CD4-positive, alpha-beta T cell (primary cell): ENCODE measurements at regions not wholly inside any gene's neighbourhood (a gene's known extent, or its start where the extent isn't known, plus 50 kb on each side); places are given as distances from the start of the nearest gene placed in this dataset.
"Not testable (repeated sequence)": the region's sequence is repeated elsewhere in the genome, so short reads cannot be mapped to it uniquely, and the experiment has no call there.

Experiments used
- ATAC-seq: fragments of 200-7000 bp; cut with Tn5 transposase; one replicate; pipeline ENCODE4 v1.10.0; 2022; ENCODE audit warnings: mild to moderate bottlenecking; ENCODE audit not compliant: poor library complexity
- CTCF ChIA-PET: fragments of 350-600 bp; sonication (Branson Sonifier 250); formaldehyde crosslinking; loops from one replicate; lab custom pipeline; 2021; ENCODE audit warnings: antibody characterized with exemption, inconsistent platforms; lab: Charles Lee
- POLR2A ChIA-PET: fragments of 350-600 bp; sonication (Branson Sonifier 250); formaldehyde crosslinking; loops from one replicate; lab custom pipeline; 2021; ENCODE audit warnings: antibody characterized with exemption, inconsistent platforms; lab: Charles Lee
- DNase-seq, 14 experiments: peaks; one replicate each; pipeline ENCODE4 v3.0.0-alpha.2; 2013 to 2020; ENCODE audit warnings: mixed read lengths in 2 of 14
- H3K27ac ChIP-seq, 2 donors: one replicate each; pipeline versions ENCODE4 v1.5.1 to v1.7.0; 2013; ENCODE audit warnings: low read length in 2 of 2, low read depth in 1 of 2, mild to moderate bottlenecking in 1 of 2
- H3K27me3 ChIP-seq, 2 experiments: 1 replicate in 1 of 2; 2 replicates in 1 of 2; pipeline versions ENCODE4 v1.6.1 to v1.7.0; 2013; ENCODE audit warnings: low read length in 2 of 2, control low read depth in 1 of 2, mild to moderate bottlenecking in 1 of 2, moderate library complexity in 1 of 2; ENCODE audit not compliant: insufficient read depth in 2 of 2, control insufficient read depth in 1 of 2
- H3K36me3 ChIP-seq: one replicate; pipeline ENCODE4 v1.6.1; 2013; ENCODE audit warnings: low read length, control low read depth; ENCODE audit not compliant: insufficient read depth
- H3K4me1 ChIP-seq: one replicate; pipeline ENCODE4 v1.6.1; 2013; ENCODE audit warnings: low read length, control low read depth; ENCODE audit not compliant: insufficient read depth
- H3K4me3 ChIP-seq: one replicate; pipeline ENCODE4 v1.5.1; 2013; ENCODE audit warnings: mild to moderate bottlenecking, low read length, moderate library complexity
- H3K9me3 ChIP-seq, 2 experiments: 1 replicate in 1 of 2; 2 replicates in 1 of 2; pipeline versions ENCODE4 v1.6.1 to v1.7.0; 2013; ENCODE audit warnings: low read length in 2 of 2, mild to moderate bottlenecking in 2 of 2, control low read depth in 1 of 2, moderate library complexity in 1 of 2; ENCODE audit not compliant: control insufficient read depth in 1 of 2, insufficient read depth in 1 of 2
- H3K27ac Mint-ChIP-seq: one replicate; pipeline ENCODE4 v1.8.0; 2020; ENCODE audit warnings: mixed read lengths
- H3K27me3 Mint-ChIP-seq: one replicate; pipeline ENCODE4 v1.8.0; 2021; ENCODE audit warnings: mixed read lengths
- H3K36me3 Mint-ChIP-seq: one replicate; pipeline ENCODE4 v1.8.0; 2021; ENCODE audit warnings: low read depth, mixed read lengths
- H3K4me1 Mint-ChIP-seq: one replicate; pipeline ENCODE4 v1.8.0; 2021; ENCODE audit warnings: low read depth, mixed read lengths
- H3K4me3 Mint-ChIP-seq: one replicate; pipeline ENCODE4 v1.8.0; 2020; ENCODE audit warnings: mild to moderate bottlenecking, mixed read lengths
- H3K9me3 Mint-ChIP-seq: one replicate; pipeline ENCODE4 v1.8.0; 2020; ENCODE audit warnings: mixed read lengths
- intact Hi-C, 2 experiments: fragments of 100-400 bp; cut with DNase I in 1 of 2; cut with micrococcal nuclease in 1 of 2; formaldehyde crosslinking; loops; one replicate each; pipeline versions ENCODE4 v1.15.1 to v1.9.0; 2023 to 2025; cut with DNase I, micrococcal nuclease
- TF ChIP-seq, protein P1 (sequence below): fragments of 200-600 bp; IDR thresholded peaks from one replicate; pipeline ENCODE4 v1.8.0; 2022; ENCODE audit warnings: antibody characterized with exemption, mild to moderate bottlenecking

GRCh38 chr7:82506702-82507101, 63.1 kb upstream of the CACNA2D1 start:
- Histone ChIP-seq H3K36me3 (no peaks in the 10 kb centered on the region), H3K4me3 (no peak overlapping the region), H3K4me1 (no peaks in the 10 kb centered on the region), H3K27me3 (no peaks in the 10 kb centered on the region), H3K27ac (no peak overlapping the region), H3K9me3 (peaks cover 0 to 23% of the 10 kb centered on the region in 2 experiments)
- ATAC-seq, result no peak
- intact Hi-C loops, result no loop called here
- Mint-ChIP-seq H3K4me1 (no peaks in the 10 kb centered on the region), H3K27ac (no peak overlapping the region), H3K27me3 (no peaks in the 10 kb centered on the region), H3K9me3 (peaks cover 10% of the 10 kb centered on the region), H3K36me3 (no peaks in the 10 kb centered on the region), H3K4me3 (no peak overlapping the region)
- DNase-seq, result no peak
- ChIA-PET POLR2A (no interaction called here), CTCF (no interaction called here)
- TF ChIP-seq, protein P1, sequence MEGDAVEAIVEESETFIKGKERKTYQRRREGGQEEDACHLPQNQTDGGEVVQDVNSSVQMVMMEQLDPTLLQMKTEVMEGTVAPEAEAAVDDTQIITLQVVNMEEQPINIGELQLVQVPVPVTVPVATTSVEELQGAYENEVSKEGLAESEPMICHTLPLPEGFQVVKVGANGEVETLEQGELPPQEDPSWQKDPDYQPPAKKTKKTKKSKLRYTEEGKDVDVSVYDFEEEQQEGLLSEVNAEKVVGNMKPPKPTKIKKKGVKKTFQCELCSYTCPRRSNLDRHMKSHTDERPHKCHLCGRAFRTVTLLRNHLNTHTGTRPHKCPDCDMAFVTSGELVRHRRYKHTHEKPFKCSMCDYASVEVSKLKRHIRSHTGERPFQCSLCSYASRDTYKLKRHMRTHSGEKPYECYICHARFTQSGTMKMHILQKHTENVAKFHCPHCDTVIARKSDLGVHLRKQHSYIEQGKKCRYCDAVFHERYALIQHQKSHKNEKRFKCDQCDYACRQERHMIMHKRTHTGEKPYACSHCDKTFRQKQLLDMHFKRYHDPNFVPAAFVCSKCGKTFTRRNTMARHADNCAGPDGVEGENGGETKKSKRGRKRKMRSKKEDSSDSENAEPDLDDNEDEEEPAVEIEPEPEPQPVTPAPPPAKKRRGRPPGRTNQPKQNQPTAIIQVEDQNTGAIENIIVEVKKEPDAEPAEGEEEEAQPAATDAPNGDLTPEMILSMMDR, result no peak

DNA sequence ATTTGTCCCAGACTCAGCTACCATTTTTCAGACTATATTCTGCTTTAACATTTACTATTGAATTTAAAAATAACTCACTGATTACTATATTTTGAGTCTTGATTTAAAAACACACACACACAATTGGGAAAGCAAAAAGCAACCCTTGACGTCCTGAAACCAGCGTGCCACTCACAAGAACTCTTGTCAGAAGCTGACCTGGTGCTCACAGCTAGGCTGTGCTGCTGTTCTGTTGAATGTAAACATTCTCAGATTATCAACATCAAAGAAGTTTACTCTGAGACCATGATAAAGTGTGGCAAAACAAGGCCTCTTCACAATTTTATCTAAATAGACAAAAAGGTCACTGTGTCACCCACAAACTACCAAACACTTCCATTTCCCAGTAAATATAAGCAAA, 62.6 kb upstream of the CACNA2D1 start:
- no peak for ATAC-seq
- Histone ChIP-seq H3K36me3 (no peaks in the 10 kb centered on the region), H3K4me3 (no peak overlapping the region), H3K4me1 (no peaks in the 10 kb centered on the region), H3K27ac (no peak overlapping the region), H3K9me3 (peaks cover 0 to 23% of the 10 kb centered on the region in 2 experiments), H3K27me3 (no peaks in the 10 kb centered on the region)
- TF ChIP-seq, protein P1, result no peak
- DNase-seq, result no peak
- peaks cover 10% of the 10 kb centered on the region for H3K9me3 Mint-ChIP-seq
- no peaks in the 10 kb centered on the region for H3K4me1 Mint-ChIP-seq
- POLR2A ChIA-PET, result no interaction called here
- intact Hi-C loops, result no loop called here
- H3K36me3 Mint-ChIP-seq, result no peaks in the 10 kb centered on the region
- CTCF ChIA-PET, result no interaction called here
- H3K27me3 Mint-ChIP-seq, result no peaks in the 10 kb centered on the region
- no peak overlapping the region for H3K27ac Mint-ChIP-seq
- H3K4me3 Mint-ChIP-seq, result no peak overlapping the region

- Mint-ChIP-seq H3K4me1 (no peaks in the 10 kb centered on the region), H3K4me3 (no peak overlapping the region), H3K36me3 (no peaks in the 10 kb centered on the region), H3K9me3 (peaks cover 6% of the 10 kb centered on the region), H3K27me3 (no peaks in the 10 kb centered on the region), H3K27ac (no peak overlapping the region)
- no peak for ATAC-seq
- no peaks in the 10 kb centered on the region for H3K4me1 ChIP-seq
- no peak for DNase-seq
- intact Hi-C loops, result no loop called here
- H3K27me3 ChIP-seq, result no peaks in the 10 kb centered on the region
- CTCF ChIA-PET, result no interaction called here
- TF ChIP-seq, protein P1, result no peak
- H3K36me3 ChIP-seq, result no peaks in the 10 kb centered on the region
- no peak overlapping the region for H3K27ac ChIP-seq
- H3K9me3 ChIP-seq, result peaks cover 0 to 12% of the 10 kb centered on the region in 2 experiments
- no peak overlapping the region for H3K4me3 ChIP-seq
- POLR2A ChIA-PET, result no interaction called here
Observed at GRCh38 chr7:82501346-82501745, 57.8 kb upstream of the CACNA2D1 start.

DNA sequence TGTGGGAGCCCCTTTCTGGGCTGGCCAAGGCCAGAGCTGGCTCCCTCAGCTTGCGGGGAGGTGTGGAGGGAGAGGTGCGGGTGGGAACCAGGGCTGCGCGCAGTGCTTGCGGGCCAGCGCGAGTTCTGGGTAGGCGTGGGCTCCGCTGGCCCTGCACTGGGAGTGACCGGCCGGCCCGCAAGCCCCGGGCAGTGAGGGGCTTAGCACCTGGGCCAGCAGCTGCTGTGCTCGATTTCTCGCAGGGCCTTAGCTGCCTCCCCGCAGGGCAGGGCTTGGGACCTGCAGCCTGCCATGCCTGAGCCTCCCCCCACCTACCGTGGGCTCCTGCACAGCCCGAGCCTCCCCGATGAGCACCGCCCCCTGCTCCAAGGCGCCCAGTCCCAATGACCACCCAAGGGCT, 56.0 kb upstream of the CACNA2D1 start:
- CTCF ChIA-PET, H3K27me3 Mint-ChIP-seq, H3K4me3 Mint-ChIP-seq, H3K36me3 Mint-ChIP-seq, H3K36me3 ChIP-seq, H3K27me3 ChIP-seq, H3K4me1 ChIP-seq, intact Hi-C loops, H3K4me3 ChIP-seq, H3K27ac ChIP-seq, ATAC-seq, H3K27ac Mint-ChIP-seq, H3K9me3 Mint-ChIP-seq, H3K4me1 Mint-ChIP-seq, H3K9me3 ChIP-seq, POLR2A ChIA-PET, DNase-seq: not testable (repeated sequence)
